Upper lobe of left lung (tissue), 6 donors: ENCODE measurements at regions not wholly inside any gene's neighbourhood (a gene's known extent, or its start where the extent isn't known, plus 50 kb on each side); places are given as distances from the start of the nearest gene placed in this dataset.
"Not testable (repeated sequence)": the region's sequence is repeated elsewhere in the genome, so short reads cannot be mapped to it uniquely, and the experiment has no call there.

Source experiments
- ATAC-seq, 2 donors: fragments of 200-7000 bp; cut with Tn5 transposase; one replicate each; pipeline ENCODE4 v1.9.1; 2022; ENCODE audit warnings: mild to moderate bottlenecking in 2 of 2, moderate library complexity in 2 of 2; ENCODE audit not compliant: low FRiP score in 2 of 2
- DNase-seq, 2 donors: peaks; one replicate each; pipeline ENCODE4 v3.0.0-alpha.2; 2019 to 2020
- H3K27ac ChIP-seq, 4 donors: fragments of 200-600 bp; sonication (generic); one replicate each; pipeline ENCODE4 v1.5.1; 2016 to 2019
- H3K27me3 ChIP-seq, 4 donors: fragments of 200-600 bp; sonication (generic); one replicate each; pipeline ENCODE4 v1.5.1; 2017 to 2019
- H3K36me3 ChIP-seq, 4 donors: fragments of 200-600 bp; sonication (generic); one replicate each; pipeline ENCODE4 v1.5.1; 2016 to 2019
- H3K4me1 ChIP-seq, 4 donors: fragments of 200-600 bp; sonication (generic); one replicate each; pipeline ENCODE4 v1.5.1; 2018 to 2019
- H3K4me3 ChIP-seq, 4 donors: fragments of 200-600 bp; sonication (generic); one replicate each; pipeline ENCODE4 v1.5.1; 2017 to 2019; ENCODE audit warnings: mild to moderate bottlenecking in 2 of 4, moderate library complexity in 1 of 4
- H3K9me3 ChIP-seq, 4 donors: fragments of 200-600 bp; sonication (generic); one replicate each; pipeline ENCODE4 v1.5.1; 2018 to 2019
- EP300 ChIP-seq, 4 donors: sonication (generic); formaldehyde crosslinking; IDR thresholded peaks; one replicate each; pipeline ENCODE4 v1.5.1; 2017; ENCODE audit warnings: antibody characterized with exemption in 4 of 4, control low read depth in 2 of 4
- POLR2A ChIP-seq, 4 donors: fragments of 450-650 bp; IDR thresholded peaks; one replicate each; pipeline ENCODE4 v1.5.1; 2016 to 2017; ENCODE audit warnings: antibody characterized with exemption in 4 of 4, mild to moderate bottlenecking in 2 of 4
- POLR2AphosphoS5 ChIP-seq, 2 donors: sonication (generic); formaldehyde crosslinking; IDR thresholded peaks; one replicate each; pipeline ENCODE4 v1.5.1; 2017; ENCODE audit warnings: antibody characterized with exemption in 2 of 2
- WGBS, 2 donors: methylation state at CpG; one replicate each; pipeline ENCODE4 v1.1.5; 2017 to 2018; 5-methylcytosine and 5-hydroxymethylcytosine counted together
- TF ChIP-seq, protein P1 (sequence below), 6 experiments: fragments of 450-650 bp in 4 of 6; fragments of 200-600 bp in 2 of 6; sonication (generic) in 2 of 6; IDR thresholded peaks; one replicate each; pipeline ENCODE4 v1.5.1; 2016 to 2019; ENCODE audit warnings: antibody characterized with exemption in 6 of 6
- donor health status: DM: no; HTN: no; CAD: no; lungs with moderate emphysema.
- donor health status: DM: no; HTN: yes; CAD: no; lungs with severe emphysema.

DNA sequence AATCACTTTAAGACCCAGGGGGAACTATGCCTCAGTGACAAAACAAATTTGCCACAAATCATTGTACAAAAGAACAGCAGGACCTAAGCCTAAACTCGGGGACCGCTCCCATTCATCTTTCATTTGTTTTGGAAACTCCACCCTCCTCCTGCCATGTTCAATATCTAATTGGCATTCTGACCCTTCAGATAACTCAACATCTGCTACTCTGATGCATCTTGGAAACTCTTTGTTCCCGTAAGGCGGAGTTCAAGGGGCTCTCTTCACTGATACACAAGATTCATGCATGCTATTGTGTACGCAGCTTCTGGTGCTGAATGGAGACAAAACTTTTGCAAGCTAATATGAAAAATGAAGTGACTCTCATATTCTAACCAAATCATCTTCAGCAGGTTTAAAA lies 187.6 kb downstream of the ZFP64 start:
- H3K9me3 ChIP-seq = no peaks in the 10 kb centered on the region
- no peaks in the 10 kb centered on the region for H3K27me3 ChIP-seq
- DNase-seq = no peak
- no peaks in the 10 kb centered on the region for H3K36me3 ChIP-seq
- H3K27ac ChIP-seq = no peak overlapping the region
- H3K4me1 ChIP-seq = peaks cover 0 to 2% (median 0%) of the 10 kb centered on the region in 4 donors
- 84 to 89% methylated on average over 5 of the region's 5 CpGs for WGBS, 2 donors
- H3K4me3 ChIP-seq = no peak overlapping the region
- TF ChIP-seq POLR2A (IDR thresholded peaks at IDR 0.05) (no peak), EP300 (IDR thresholded peaks at IDR 0.05) (no peak), POLR2AphosphoS5 (IDR thresholded peaks at IDR 0.05) (no peak)
- TF ChIP-seq, protein P1, sequence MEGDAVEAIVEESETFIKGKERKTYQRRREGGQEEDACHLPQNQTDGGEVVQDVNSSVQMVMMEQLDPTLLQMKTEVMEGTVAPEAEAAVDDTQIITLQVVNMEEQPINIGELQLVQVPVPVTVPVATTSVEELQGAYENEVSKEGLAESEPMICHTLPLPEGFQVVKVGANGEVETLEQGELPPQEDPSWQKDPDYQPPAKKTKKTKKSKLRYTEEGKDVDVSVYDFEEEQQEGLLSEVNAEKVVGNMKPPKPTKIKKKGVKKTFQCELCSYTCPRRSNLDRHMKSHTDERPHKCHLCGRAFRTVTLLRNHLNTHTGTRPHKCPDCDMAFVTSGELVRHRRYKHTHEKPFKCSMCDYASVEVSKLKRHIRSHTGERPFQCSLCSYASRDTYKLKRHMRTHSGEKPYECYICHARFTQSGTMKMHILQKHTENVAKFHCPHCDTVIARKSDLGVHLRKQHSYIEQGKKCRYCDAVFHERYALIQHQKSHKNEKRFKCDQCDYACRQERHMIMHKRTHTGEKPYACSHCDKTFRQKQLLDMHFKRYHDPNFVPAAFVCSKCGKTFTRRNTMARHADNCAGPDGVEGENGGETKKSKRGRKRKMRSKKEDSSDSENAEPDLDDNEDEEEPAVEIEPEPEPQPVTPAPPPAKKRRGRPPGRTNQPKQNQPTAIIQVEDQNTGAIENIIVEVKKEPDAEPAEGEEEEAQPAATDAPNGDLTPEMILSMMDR (IDR thresholded peaks at IDR 0.05) = no peak
- no peak for ATAC-seq

DNA sequence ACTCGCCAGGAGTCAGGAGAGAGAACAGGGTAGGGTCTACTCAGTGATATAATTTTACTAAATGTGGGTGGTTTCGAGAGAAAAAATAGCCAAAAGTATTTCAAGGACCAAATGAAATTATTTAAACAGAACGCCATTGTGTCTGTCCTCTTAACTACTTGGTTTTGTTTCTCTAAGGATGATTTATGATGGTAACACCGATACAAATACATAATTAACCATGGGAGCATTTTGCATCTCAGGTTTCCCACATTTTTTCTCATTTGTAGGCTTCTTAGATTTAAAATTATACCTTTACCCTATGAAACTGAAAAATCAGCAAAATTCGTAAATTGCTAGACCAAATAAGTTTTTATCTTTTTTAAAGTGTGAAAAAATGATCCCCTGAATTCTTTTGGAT lies 188.2 kb downstream of the ZFP64 start:
- H3K27me3 ChIP-seq = no peaks in the 10 kb centered on the region
- peaks cover 0 to 2% (median 0%) of the 10 kb centered on the region in 4 donors for H3K4me1 ChIP-seq
- H3K4me3 ChIP-seq = no peak overlapping the region
- DNase-seq (no peak), ATAC-seq (no peak)
- TF ChIP-seq POLR2AphosphoS5 (IDR thresholded peaks at IDR 0.05) = no peak
- TF ChIP-seq EP300 (IDR thresholded peaks at IDR 0.05) = no peak
- TF ChIP-seq, protein P1 (IDR thresholded peaks at IDR 0.05) = no peak
- no peak for TF ChIP-seq POLR2A (IDR thresholded peaks at IDR 0.05)
- H3K27ac ChIP-seq = no peak overlapping the region
- WGBS, 2 donors = 70 to 76% methylated on average over 5 of the region's 5 CpGs
- H3K36me3 ChIP-seq = no peaks in the 10 kb centered on the region
- H3K9me3 ChIP-seq = no peaks in the 10 kb centered on the region

DNA sequence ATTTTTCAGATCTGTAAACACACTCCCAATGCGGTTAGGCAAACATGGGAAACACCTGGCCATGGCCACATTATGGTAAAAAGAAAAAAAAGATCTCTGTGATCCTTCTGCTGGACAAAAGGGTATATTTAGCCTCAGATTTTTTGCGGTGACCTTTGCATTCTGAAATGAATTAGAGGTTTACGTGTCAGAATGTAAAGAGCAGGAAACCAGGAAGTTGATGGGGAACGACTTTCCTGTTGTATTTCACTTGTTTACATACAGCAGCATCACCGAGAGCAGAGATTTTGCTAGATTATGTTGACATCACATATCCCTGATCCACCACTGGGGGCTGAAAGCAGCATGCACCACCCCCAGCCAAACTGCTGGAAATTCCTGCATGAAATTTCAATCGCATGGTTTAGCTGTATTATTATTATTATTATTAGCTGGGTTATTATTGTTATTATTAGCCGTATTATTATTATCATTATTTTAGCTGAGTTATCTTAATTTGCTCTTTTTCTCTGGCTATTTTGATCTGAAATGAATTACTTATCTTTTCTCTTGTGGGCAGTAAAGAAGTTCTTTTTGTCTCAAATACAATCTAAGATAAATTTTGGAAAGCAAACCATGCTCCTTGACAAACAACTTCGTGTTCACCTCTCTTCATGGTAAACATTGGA lies 189.4 kb downstream of the ZFP64 start:
- Histone ChIP-seq H3K9me3 (no peaks in the 10 kb centered on the region), H3K36me3 (no peaks in the 10 kb centered on the region), H3K4me3 (no peak overlapping the region), H3K27ac (no peak overlapping the region), H3K27me3 (no peaks in the 10 kb centered on the region), H3K4me1 (peaks cover 0 to 2% (median 0%) of the 10 kb centered on the region in 4 donors)
- DNase-seq (no peak), ATAC-seq (no peak)
- TF ChIP-seq POLR2AphosphoS5 (IDR thresholded peaks at IDR 0.05) (no peak), POLR2A (IDR thresholded peaks at IDR 0.05) (no peak), EP300 (IDR thresholded peaks at IDR 0.05) (no peak)
- TF ChIP-seq, protein P1 (IDR thresholded peaks at IDR 0.05) = no peak
- 28 to 31% methylated on average over 8 of the region's 8 CpGs for WGBS, 2 donors

DNA sequence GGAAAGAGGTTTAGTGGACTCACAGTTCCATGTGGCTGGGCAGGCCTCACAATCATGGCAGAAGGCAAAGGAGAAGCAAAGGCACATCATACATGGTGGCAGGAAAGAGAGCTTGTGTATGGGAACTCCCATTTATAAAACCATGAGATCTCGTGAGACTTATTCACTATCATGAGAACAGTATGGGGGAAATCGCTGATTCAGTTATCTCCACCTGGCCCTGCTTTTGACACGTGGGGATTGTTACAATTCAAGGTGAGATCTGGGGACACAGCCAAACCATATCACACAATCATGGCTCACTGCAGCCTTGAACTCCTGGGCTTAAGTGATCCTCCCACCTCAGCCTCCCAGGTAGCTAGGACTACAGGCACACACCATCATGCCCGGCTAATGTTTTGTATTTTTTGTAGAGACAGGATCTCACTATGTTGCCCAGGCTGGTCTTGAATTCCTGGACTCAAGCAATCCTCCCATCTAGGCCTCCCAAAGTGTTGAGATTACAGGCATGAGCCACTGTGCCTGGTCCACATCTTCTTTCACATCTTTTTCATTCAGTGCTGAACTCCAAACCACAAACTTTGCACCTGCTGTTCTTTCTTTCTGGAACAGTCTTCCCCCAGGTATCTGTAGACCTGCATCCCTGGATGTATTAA lies 194.2 kb downstream of the ZFP64 start:
- not testable (repeated sequence) for H3K9me3 ChIP-seq, H3K27ac ChIP-seq, ATAC-seq, H3K27me3 ChIP-seq, H3K4me1 ChIP-seq, H3K4me3 ChIP-seq, H3K36me3 ChIP-seq, DNase-seq
- whole genome bisulfite sequencing, 2 donors = 79 to 95% methylated on average over 4 of the region's 4 CpGs

DNA sequence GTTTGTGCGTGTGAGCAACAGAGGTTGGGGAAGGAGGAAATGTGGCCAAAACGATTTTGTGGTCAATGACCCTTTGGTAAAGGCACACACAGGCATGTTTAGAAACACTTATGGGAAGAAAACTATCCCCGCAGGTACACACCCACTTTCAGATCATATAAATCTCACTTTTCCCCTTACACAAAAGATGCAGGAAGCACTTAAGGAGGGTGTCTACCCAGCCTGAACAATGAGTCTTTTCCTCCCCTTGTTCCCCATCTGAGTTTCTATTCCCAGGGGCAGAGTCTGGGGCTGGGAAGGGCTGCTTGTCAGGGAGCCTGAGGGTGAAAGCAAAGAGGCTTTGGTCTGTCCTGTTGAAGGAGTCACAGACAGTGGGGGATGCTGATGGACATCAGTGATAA lies 193.2 kb upstream of the SALL4 start:
- TF ChIP-seq EP300 (IDR thresholded peaks at IDR 0.05) (no peak), POLR2A (IDR thresholded peaks at IDR 0.05) (no peak), POLR2AphosphoS5 (IDR thresholded peaks at IDR 0.05) (no peak)
- TF ChIP-seq, protein P1 (IDR thresholded peaks at IDR 0.05) = no peak
- Histone ChIP-seq H3K27ac (no peak overlapping the region), H3K9me3 (no peaks in the 10 kb centered on the region), H3K36me3 (no peaks in the 10 kb centered on the region), H3K27me3 (no peaks in the 10 kb centered on the region), H3K4me3 (no peak overlapping the region), H3K4me1 (no peaks in the 10 kb centered on the region)
- DNase-seq = no peak
- 31 to 36% methylated on average over 3 of the region's 3 CpGs for WGBS, 2 donors
- no peak for ATAC-seq
